DND-41 (cell line): ENCODE measurements at regions not wholly inside any gene's neighbourhood (a gene's known extent, or its start where the extent isn't known, plus 50 kb on each side); places are given as distances from the start of the nearest gene placed in this dataset.

Source experiments
- ATAC-seq: fragments of 200-7000 bp; cut with Tn5 transposase; 3 replicates; pipeline ENCODE4 v1.9.1; 2021; ENCODE audit warnings: low read depth; ENCODE audit not compliant: insufficient read depth
- DNase-seq: peaks from one replicate; pipeline ENCODE4 v3.0.0-alpha.2; 2020
- H2AFZ ChIP-seq: 2 replicates; pipeline ENCODE4 v1.6.0; 2012; ENCODE audit warnings: low read depth, low read length
- H3K27ac ChIP-seq: 2 replicates; pipeline ENCODE4 v1.5.1; 2012; ENCODE audit warnings: low read length, inconsistent platforms
- H3K27me3 ChIP-seq: fragments of 200-600 bp; sonication (generic); 2 replicates; pipeline ENCODE4 v1.6.0; 2012; ENCODE audit warnings: low read length, mild to moderate bottlenecking, inconsistent platforms; ENCODE audit not compliant: insufficient read depth, poor library complexity
- H3K36me3 ChIP-seq: 2 replicates; pipeline ENCODE4 v1.5.1; 2012; ENCODE audit warnings: low read length, inconsistent platforms; ENCODE audit not compliant: insufficient read depth
- H3K4me1 ChIP-seq: 2 replicates; pipeline ENCODE4 v1.5.1; 2012; ENCODE audit warnings: mild to moderate bottlenecking, low read length; ENCODE audit not compliant: insufficient read depth
- H3K4me2 ChIP-seq: 2 replicates; pipeline ENCODE4 v1.6.0; 2012; ENCODE audit warnings: mild to moderate bottlenecking, moderate library complexity, low read length, inconsistent platforms; ENCODE audit not compliant: insufficient read depth
- H3K4me3 ChIP-seq, 2 experiments: fragments of 200-600 bp in 1 of 2; shearing (Covaris generic) in 1 of 2; 2 replicates each; pipeline ENCODE4 v1.5.1; 2012 to 2016; ENCODE audit warnings: inconsistent platforms in 2 of 2, low read length in 2 of 2, mild to moderate bottlenecking in 2 of 2, low read depth in 1 of 2, moderate library complexity in 1 of 2
- H3K79me2 ChIP-seq: 2 replicates; pipeline ENCODE4 v1.6.0; 2012; ENCODE audit warnings: low read length, inconsistent platforms; ENCODE audit not compliant: insufficient read depth
- H3K9ac ChIP-seq: 2 replicates; pipeline ENCODE4 v1.6.0; 2012; ENCODE audit warnings: low read depth, mild to moderate bottlenecking, inconsistent platforms, low read length, moderate library complexity
- H3K9me3 ChIP-seq: 2 replicates; pipeline ENCODE4 v1.5.1; 2012; ENCODE audit warnings: low read length, moderate library complexity, mild to moderate bottlenecking, inconsistent platforms; ENCODE audit not compliant: insufficient read depth, severe bottlenecking
- H4K20me1 ChIP-seq: 2 replicates; pipeline ENCODE4 v1.6.0; 2012; ENCODE audit warnings: low read length; ENCODE audit not compliant: insufficient read depth
- CTCF ChIP-seq: IDR thresholded peaks from 2 replicates; pipeline ENCODE4 v1.5.1; 2012; ENCODE audit warnings: borderline replicate concordance, low read length, moderate library complexity, mild to moderate bottlenecking; ENCODE audit not compliant: poor library complexity, severe bottlenecking; ENCODE audit errors: extremely low read depth
- EZH2 ChIP-seq: IDR thresholded peaks from 3 replicates; pipeline ENCODE4 v1.6.1; 2012; ENCODE audit warnings: borderline replicate concordance, low read depth, mild to moderate bottlenecking, moderate library complexity, low read length, inconsistent platforms; ENCODE audit not compliant: severe bottlenecking

GRCh38 chr9:86718388-86719049 is 228.8 kb downstream of the GAS1 start:
- H3K9me3 ChIP-seq: no peaks in the 10 kb centered on the region
- no peak overlapping the region for H3K4me2 ChIP-seq
- no peak for TF ChIP-seq CTCF
- TF ChIP-seq EZH2: no peak
- H3K27me3 ChIP-seq: no peaks in the 10 kb centered on the region
- ATAC-seq (no peak), DNase-seq (no peak)
- H3K4me3 ChIP-seq: no peak overlapping the region
- H3K79me2 ChIP-seq: no peaks in the 10 kb centered on the region
- no peaks in the 10 kb centered on the region for H4K20me1 ChIP-seq
- H2AFZ ChIP-seq: no peak overlapping the region
- H3K4me1 ChIP-seq: peaks cover 8% of the 10 kb centered on the region
- H3K27ac ChIP-seq: no peak overlapping the region
- H3K9ac ChIP-seq: no peak overlapping the region
- no peaks in the 10 kb centered on the region for H3K36me3 ChIP-seq

- Histone ChIP-seq H3K27me3 (no peaks in the 10 kb centered on the region), H3K4me3 (no peak overlapping the region), H2AFZ (no peak overlapping the region), H3K9me3 (no peaks in the 10 kb centered on the region), H3K27ac (no peak overlapping the region), H3K4me1 (no peaks in the 10 kb centered on the region), H3K4me2 (no peak overlapping the region), H3K9ac (no peak overlapping the region), H3K79me2 (no peaks in the 10 kb centered on the region), H4K20me1 (no peaks in the 10 kb centered on the region), H3K36me3 (no peaks in the 10 kb centered on the region)
- no peak for DNase-seq
- no peak for ATAC-seq
- TF ChIP-seq EZH2 (no peak), CTCF (no peak)
Measured at GRCh38 chr9:86716326-86716922, 230.9 kb downstream of the GAS1 start.

GRCh38 chr9:86714999-86715398 is 232.3 kb downstream of the GAS1 start:
- H3K4me1 ChIP-seq: no peaks in the 10 kb centered on the region
- no peaks in the 10 kb centered on the region for H3K79me2 ChIP-seq
- no peak overlapping the region for H3K4me2 ChIP-seq
- no peak overlapping the region for H3K9ac ChIP-seq
- no peaks in the 10 kb centered on the region for H3K36me3 ChIP-seq
- no peak overlapping the region for H2AFZ ChIP-seq
- TF ChIP-seq CTCF (no peak), EZH2 (no peak)
- no peaks in the 10 kb centered on the region for H4K20me1 ChIP-seq
- H3K4me3 ChIP-seq: no peak overlapping the region
- no peak for ATAC-seq
- no peaks in the 10 kb centered on the region for H3K9me3 ChIP-seq
- H3K27me3 ChIP-seq: no peaks in the 10 kb centered on the region
- H3K27ac ChIP-seq: no peak overlapping the region
- no peak for DNase-seq
